CD4-positive, alpha-beta T cell treated with Interleukin-17A for 4 hours (primary cell): ENCODE measurements at regions not wholly inside any gene's neighbourhood (a gene's known extent, or its start where the extent isn't known, plus 50 kb on each side); places are given as distances from the start of the nearest gene placed in this dataset.
"Not testable (repeated sequence)": the region's sequence is repeated elsewhere in the genome, so short reads cannot be mapped to it uniquely, and the experiment has no call there.

Experiments used
- DNase-seq: peaks from one replicate; pipeline ENCODE4 v3.0.0-alpha.2; 2020; ENCODE audit warnings: mixed read lengths

GRCh38 chr3:67064105-67064504 is 66.0 kb downstream of the KBTBD8 start:
- no peak for DNase-seq

GRCh38 chr3:67067251-67067650 is 69.1 kb downstream of the KBTBD8 start:
- no peak for DNase-seq

- not testable (repeated sequence) for DNase-seq
Observed at GRCh38 chr3:67072640-67073039, 74.5 kb downstream of the KBTBD8 start.

GRCh38 chr3:67073812-67074211 is 75.7 kb downstream of the KBTBD8 start:
- DNase-seq: no peak

- DNase-seq: no peak
Observed at GRCh38 chr3:67075295-67075694, 77.2 kb downstream of the KBTBD8 start.

GRCh38 chr3:67076607-67077006 is 78.5 kb downstream of the KBTBD8 start:
- DNase-seq: no peak

- DNase-seq: no peak
Observed at GRCh38 chr3:67077656-67078055, 79.5 kb downstream of the KBTBD8 start.

- DNase-seq: no peak
Observed at GRCh38 chr3:67082533-67083024, 84.5 kb downstream of the KBTBD8 start.

GRCh38 chr3:67083277-67083676 is 85.2 kb downstream of the KBTBD8 start:
- DNase-seq: peak; percentile 42

GRCh38 chr3:67087788-67088187 is 89.7 kb downstream of the KBTBD8 start:
- DNase-seq: no peak

- no peak for DNase-seq
Observed at GRCh38 chr3:67090474-67090873, 92.4 kb downstream of the KBTBD8 start.

- no peak for DNase-seq
Observed at GRCh38 chr3:67093305-67093704, 95.2 kb downstream of the KBTBD8 start.

- no peak for DNase-seq
Observed at GRCh38 chr3:67094167-67094566, 96.1 kb downstream of the KBTBD8 start.

GRCh38 chr3:67094774-67095173 is 96.7 kb downstream of the KBTBD8 start:
- no peak for DNase-seq

- DNase-seq: no peak
Observed at GRCh38 chr3:67104388-67104787, 106.3 kb downstream of the KBTBD8 start.

GRCh38 chr3:67106874-67107273 is 108.8 kb downstream of the KBTBD8 start:
- DNase-seq: no peak

GRCh38 chr3:67109651-67110204 is 111.6 kb downstream of the KBTBD8 start:
- DNase-seq: no peak

- DNase-seq: peak; percentile 79
Observed at GRCh38 chr3:67113802-67114407, 115.8 kb downstream of the KBTBD8 start.

- no peak for DNase-seq
Observed at GRCh38 chr3:67118122-67118521, 120.0 kb downstream of the KBTBD8 start.

- no peak for DNase-seq
Observed at GRCh38 chr3:67118635-67119034, 120.5 kb downstream of the KBTBD8 start.

GRCh38 chr3:67123914-67124313 is 125.8 kb downstream of the KBTBD8 start:
- DNase-seq: no peak

GRCh38 chr3:67127254-67127653 is 129.1 kb downstream of the KBTBD8 start:
- DNase-seq: no peak

GRCh38 chr3:67142432-67142831 is 144.3 kb downstream of the KBTBD8 start:
- no peak for DNase-seq

- no peak for DNase-seq
Observed at GRCh38 chr3:67145738-67146137, 147.6 kb downstream of the KBTBD8 start.

GRCh38 chr3:67154429-67154828 is 156.3 kb downstream of the KBTBD8 start:
- DNase-seq: no peak
